GM18907 (cell line): ENCODE measurements at regions not wholly inside any gene's neighbourhood (a gene's known extent, or its start where the extent isn't known, plus 50 kb on each side); places are given as distances from the start of the nearest gene placed in this dataset.

Source experiments
- ATAC-seq: cut with Tn5 transposase; IDR thresholded peaks from one replicate; pipeline ENCODE4 v1.9.1; 2021; ENCODE audit warnings: mild to moderate bottlenecking, moderate library complexity; ENCODE audit not compliant: unreplicated experiment

DNA sequence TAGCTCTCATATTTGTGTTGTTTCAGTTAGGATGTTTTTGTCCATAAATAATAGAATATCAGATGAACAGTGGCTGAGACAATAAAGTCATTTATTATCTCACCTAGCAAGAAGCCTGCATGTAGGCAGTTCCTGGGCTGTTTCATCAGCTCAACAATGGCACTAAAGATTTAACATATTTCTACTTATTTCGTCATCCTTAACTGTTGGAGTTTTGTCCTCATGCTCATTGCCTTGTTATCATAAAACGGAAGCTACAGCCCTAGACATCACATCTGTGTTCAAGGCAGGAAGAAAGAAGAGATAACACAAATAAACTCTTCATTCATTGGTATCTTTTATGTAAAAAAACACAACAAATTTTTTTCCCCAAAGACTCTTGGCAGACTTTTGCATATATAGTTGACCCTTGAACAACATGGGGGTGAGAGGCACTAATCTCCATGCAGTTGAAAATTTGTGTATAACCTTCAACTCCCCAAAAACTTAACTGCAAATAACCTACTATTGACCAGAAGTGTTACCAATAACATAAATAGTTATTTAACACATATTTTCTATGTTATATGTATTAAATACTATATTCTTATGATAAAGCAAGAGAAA is 277.2 kb upstream of the ADRA1B start:
- ATAC-seq = no peak

DNA sequence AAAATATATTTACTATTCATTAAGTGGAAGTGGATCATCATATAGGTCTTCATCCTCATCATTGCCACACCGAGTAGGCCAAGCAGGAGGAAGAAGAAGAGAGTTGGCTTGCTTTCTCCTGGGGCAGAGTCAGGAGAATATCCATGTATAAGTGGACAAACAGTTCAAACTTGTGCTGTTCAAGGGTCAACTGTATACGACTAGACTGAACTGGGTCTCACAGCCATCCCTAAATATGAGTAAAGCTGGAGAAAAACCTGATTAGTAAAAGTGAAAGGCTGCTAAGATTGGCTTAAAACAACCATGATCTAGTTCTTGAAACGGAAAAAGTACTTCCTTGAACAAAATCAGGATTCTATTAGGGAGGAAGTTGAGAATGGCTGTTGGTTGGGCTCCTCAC is 276.7 kb upstream of the ADRA1B start:
- no peak for ATAC-seq

DNA sequence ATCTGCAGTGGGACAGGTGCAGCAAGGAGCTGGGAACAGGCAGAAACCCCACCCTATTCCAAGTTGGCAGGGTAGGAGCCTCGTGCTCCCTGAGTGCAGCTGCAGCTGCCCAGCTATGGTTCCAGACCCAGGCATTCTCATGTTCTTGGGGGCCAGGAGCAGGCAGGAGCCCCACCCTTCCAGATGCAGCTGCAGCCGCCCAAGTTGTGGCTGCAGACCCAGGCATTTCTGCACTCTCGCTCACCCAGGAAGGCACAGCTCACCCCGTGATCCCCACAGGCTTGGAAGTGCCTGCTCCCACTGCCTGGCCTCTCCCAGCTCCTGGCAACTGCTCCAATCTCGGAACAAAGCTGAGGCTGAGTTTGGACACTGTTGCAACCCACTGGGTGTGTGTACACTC is 275.8 kb upstream of the ADRA1B start:
- no peak for ATAC-seq

DNA sequence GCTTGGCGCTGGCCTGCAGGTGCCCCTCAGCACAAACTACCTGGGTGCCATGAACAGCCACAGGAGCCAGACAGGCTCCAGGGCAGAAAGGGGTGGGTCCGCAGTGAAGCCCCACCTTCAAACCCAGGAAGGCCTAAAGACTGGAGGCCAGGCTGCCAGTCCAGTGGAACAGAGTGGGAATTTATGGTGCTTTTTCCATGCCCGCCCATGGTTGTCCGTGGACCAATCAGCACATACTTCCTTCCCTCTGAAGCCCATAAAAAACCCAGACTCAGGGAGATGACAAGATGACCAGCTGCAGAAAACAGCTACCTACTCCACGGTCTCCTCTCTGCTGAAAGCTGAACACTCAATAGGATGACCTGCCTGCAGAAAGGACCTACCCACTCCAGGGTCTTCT is 275.4 kb upstream of the ADRA1B start:
- ATAC-seq = no peak

DNA sequence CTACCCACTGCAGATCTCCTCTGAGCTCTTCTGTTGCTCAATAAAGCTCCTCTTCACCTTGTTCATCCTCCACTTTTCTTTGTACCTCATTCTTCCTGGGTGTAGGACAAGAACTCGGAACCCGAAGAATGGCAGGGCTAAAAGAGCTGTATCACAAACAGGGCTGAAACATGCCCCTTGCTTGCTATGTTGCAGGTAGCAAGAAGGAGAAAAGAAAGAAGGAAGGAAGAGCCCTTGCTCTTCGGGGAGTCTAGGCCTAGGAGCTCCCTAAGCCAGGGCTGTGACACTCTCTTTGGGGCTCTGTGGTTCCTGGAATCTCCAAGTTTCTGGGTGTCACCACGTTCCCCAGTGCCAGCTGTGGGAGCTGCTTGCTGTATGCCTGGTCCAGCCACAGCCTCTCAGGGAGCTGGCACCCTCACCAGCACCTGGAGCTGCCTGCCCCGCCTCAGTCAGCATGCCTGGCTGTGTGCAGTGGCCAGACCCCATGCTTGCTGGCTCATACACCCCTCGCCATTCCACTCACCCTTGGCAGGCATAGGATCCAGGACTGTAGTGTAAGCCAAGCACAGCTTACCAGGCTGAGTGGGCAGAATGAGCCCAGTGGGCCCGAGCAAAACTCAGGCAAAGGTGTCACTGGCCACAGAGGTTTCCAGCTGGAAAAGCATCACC is 274.8 kb upstream of the ADRA1B start:
- no peak for ATAC-seq

DNA sequence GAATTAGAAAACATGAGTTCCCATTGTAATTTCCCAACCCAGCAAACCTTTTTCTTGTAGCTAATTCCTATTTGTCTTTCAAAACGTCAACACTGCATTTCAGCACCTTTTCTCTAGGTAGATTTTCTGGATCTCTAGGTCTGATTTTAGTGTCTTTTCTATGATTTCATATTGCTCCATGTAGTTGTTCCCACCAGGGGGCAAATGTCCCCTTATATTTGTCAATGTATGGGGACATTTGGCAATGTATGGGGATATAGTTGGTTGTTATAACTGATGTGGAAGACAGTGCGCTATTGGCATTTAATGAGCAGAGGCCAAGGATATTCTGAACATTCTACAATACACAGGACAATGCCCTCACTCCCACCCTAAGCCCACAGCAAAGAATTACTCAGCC is 273.9 kb upstream of the ADRA1B start:
- no peak for ATAC-seq

DNA sequence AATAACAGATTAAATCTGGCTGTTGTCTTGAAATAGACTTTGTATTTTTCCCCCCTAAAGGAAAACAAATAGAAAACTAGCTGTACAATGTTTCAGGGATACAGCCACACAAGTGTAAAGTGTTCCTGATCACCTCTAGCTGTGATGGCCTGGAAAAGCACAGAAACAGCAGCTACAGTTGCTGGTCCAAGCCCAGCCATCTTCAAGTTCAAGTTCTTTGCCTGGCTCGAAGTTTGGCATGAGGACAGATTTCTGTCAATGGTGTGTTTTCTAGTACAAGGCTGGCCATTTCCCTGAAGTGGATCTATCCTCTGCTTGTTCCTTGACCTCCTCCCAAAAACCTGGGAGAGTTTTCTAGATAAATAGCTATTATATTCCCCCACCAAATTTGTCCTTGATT is 272.2 kb upstream of the ADRA1B start:
- ATAC-seq = no peak

DNA sequence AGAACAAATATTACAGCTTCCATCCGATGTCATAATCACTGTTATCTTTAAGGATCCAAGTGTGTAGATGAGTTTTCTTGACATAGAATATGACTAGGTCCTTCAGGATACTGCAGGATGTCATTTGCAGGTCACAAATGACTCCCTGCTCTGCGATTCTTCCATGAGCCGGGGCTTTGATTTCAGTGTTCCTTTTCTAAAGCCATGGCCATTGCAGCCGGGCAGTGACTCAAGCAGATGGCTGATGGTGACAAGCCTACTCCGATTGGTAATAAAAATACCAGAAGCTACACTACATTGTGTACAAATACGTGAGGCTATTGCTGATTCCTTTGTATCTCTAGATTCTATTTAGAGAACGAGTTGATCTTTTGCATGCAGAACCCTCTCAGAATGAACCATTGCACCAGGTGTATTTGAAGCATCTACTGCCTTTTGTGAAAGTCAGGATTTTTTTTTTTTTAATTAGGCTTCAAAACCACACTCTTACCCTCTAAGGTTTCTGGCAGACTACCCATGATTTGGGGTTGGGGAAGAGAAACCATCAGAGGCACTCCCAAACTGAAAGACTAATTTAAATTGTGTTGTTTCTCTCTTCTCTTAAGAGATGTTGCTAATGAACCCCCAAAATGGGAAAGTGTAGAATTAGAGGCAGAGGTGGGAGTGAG is 271.0 kb upstream of the ADRA1B start:
- no peak for ATAC-seq

DNA sequence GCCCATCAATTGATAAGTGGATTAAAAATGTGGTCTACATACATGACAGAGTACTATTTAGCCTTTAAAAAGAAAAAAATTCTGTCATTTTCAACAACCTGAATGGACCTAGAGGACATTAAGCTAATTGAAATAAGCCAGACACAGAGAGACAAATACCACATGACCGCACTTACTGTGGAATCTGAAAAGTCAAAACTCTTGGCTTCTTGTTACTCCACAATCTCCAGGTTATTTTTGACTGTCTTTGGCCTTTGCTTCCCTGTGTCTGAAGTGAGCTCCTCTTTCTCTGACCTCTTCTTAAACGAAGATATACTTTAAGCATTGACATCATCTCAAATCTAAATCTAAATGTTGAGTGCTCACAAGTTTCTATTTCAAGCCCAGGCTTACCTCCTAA is 265.5 kb upstream of the ADRA1B start:
- ATAC-seq = no peak

DNA sequence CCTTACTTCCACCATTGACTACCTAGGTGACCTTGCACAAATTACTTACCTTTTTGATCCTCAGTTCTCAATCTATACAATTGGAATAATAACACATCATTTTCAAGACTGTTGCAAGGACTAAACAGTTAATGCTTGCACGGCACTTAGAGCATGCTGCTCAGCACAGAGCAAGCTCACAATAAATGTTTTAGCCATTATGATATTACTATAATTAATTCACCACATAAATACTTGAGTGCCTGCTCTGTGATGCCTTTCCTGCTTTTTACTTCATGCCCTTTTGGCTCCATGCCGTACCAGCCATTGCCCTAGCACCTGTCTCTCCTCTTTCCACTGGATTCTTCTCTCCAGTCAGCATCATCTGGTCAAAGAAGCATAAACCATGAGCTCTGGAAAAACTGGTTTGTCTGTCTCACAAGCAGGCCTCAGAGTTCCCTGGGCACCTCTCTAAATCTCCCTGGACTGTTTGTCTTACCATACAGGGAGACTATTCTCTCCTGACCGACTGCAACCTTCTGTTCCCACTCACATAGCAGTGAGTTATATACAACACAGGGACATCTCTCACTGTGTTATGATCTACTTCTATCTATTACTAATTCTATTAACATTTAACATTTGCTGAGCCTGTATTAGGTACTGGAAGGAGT is 260.4 kb upstream of the ADRA1B start:
- ATAC-seq = no peak

DNA sequence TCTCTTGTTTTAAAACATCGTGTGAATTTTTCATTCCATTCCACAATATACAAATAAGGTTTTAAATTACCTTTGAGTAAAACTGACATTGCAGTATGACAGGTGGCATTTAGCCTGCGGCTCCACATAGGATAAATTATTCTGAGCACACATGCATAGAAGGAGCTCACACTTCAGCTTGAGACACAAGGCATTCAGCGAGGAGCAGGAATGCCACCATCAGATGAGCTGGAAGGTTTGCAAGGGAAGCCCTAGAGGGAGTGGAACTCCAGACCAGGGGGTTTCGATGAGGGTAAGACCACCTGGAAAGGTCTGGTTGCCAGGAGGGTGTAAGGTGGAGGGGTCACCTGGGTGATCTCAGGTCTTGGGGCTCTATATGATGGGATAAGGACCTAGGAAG is 259.0 kb upstream of the ADRA1B start:
- ATAC-seq = no peak

DNA sequence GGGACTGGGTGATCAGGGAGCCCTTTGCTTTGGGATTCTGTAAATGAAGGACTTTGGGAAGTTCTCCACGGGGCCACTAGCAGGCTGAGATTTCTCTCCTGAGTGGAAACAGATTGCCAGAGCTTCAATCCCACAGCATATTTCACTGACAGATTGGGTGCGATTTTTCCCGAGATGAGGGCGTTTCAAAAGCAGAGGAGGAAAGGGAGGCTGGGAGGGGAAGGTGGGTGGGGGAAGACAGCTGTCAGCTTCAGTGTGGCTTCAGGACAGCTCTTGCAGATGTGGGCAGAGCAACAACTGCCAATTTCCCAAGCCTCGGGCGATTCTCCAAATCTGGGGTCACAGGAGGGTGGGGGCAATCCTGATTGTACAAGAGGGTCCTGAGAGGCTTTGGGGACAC is 258.5 kb upstream of the ADRA1B start:
- no peak for ATAC-seq

DNA sequence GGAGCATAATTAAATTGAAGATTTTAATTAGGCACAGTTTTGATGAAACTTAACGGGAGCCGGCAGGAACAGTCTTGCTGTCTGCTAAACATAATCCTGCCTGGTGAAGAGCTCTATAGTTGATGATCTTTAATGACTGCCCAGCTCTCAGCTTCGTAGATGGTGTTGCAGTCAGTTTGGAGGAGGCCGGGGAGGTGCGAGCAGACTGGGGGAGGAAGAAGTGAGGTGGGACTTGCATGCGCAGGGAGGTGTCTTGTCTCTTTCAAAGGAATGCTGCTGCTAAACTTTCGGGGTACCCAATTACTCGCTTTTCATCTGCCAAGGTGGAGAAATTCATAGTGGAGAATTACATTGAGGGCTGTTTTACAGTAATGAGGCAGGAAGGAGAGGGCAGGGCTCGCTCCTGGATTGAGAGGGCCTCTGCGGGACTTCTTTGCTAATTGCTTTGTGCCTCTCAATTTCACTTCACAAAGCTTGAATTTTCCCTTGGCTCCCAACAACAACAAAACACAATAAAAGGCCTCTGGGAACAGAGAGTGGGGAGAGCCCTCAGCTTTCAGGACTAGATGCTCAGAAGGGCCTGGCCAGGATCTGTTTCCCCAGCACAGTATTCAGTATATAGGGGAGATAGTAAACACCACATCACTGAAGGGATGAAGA is 257.9 kb upstream of the ADRA1B start:
- ATAC-seq = no peak

DNA sequence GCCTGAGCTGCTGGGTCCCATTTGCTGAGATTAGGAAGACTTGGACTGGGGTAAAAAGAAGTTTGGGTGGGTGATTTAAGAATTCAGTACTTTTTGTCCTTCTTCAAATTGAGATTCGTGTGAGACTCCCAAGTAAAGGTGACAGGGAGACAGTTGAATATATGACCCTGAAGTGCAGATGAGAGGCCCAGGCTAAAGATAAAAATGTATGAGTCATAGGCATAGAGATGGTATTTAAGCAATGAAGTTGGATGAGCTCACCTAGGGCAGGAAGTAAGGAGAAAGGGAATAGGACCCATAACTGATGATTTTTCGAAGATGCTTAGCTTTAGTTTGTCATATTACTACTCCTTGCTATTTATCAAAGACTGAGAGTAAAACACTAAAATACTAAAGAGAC is 255.9 kb upstream of the ADRA1B start:
- ATAC-seq = no peak

DNA sequence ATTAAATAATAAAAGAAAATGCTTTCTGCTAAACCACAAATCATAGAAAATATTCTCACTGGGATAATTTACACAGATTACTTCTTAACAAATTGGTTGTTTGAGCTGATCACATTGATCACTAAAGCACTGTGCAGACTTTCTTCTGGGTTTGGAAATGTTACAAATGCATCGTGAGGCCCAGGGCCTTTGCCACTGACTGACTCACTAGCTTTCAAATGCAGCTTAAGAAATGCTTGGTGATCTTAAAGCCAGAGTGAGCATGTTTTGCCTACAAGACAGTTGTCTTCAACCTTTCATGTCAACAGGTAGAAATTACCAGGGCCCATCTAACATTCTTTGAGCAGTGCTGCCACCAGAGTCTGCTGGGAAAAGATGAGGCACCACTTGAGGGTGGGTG is 252.3 kb upstream of the ADRA1B start:
- ATAC-seq = no peak

DNA sequence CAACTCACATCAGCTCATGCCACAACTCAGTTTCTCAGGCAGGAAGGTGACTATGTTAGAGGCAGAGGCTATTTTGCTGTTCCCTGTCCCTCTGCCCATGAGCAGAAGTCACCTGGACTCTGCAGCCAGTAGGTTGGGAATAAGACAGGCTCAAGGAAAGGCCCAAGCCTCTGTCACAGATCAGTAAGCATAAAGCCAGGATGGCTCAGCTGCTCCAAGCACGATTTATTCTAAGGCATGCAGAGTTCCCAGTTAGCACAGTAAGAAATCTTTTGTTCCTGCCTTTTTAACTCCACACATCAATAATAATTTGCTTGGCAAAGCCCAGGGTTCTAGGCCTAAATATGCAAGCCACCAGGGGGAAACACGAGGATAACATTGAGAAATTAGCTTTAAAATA is 249.0 kb upstream of the ADRA1B start:
- ATAC-seq = no peak

DNA sequence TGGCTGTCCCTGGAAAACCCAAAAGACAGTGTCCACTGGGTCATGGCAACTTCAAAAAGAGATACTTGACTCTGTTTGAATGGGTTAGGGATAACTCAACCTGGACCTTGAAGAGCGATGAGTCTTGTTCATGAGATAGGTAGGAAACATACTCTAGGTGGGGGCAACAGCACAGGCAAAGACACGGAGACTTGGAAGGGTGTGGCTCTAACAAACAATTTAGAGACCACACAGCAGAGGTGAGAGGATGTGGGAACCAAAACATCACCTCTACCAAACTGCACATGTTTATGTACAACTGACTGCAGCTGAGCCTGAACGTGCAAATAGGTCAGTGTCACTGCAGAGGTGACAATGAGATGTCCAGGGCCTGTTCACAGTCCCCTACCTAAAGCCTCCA is 247.7 kb upstream of the ADRA1B start:
- ATAC-seq = no peak

DNA sequence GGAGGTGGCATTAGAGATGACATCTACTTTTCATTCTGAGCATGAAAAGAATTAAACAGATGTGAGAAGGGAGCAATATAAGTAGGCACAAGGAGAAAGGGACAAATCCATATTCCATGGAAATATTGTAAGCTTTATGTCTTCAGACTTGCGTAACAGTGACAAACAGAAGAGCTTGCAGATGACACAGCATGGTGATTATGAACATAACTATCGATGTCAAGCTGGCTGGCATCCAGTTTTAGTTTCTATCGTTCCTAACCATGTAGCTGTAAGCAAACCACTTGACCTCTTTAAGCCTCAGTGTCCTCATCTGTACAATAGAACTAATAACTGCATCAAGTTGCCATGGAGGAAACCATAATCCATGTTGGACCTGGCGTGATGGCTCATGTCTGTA is 246.7 kb upstream of the ADRA1B start:
- no peak for ATAC-seq

DNA sequence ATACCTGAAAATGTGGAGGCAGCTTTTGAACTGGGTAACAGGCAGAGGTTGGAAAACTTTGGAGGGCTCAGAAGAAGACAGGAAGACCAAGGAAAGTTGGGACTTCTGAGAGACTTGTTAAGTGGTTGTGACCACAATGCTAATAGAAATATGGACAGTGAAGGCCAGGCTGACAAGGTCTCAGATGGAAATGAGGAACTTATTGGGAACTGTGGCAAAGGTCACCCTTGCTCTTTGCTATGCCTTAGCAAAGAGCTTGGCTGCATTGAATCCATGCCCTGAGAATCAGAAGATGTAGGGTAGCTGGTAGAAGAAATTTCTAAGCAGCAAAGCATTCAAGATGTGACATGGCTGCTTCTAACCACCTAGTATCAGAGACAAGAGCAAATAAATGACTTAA is 244.4 kb upstream of the ADRA1B start:
- ATAC-seq = no peak

DNA sequence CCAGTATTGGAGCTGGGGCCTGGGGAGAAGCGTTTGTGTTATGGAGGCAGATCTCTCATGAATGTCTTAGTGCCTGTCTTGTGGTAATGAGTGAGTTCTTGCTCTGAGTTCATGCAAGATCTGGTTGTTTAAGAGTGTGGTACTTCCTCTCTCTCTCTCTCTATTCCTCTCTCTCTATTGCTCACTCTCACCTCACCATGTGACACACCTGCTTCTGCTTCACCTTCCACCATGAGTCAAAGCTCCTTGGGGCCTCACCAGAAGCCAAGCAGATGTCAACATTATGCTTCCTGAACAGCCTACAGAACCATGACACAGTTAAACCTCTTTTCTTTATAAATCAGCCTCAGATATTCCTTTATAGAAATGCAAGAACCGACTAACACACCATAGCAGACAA is 242.7 kb upstream of the ADRA1B start:
- no peak for ATAC-seq

DNA sequence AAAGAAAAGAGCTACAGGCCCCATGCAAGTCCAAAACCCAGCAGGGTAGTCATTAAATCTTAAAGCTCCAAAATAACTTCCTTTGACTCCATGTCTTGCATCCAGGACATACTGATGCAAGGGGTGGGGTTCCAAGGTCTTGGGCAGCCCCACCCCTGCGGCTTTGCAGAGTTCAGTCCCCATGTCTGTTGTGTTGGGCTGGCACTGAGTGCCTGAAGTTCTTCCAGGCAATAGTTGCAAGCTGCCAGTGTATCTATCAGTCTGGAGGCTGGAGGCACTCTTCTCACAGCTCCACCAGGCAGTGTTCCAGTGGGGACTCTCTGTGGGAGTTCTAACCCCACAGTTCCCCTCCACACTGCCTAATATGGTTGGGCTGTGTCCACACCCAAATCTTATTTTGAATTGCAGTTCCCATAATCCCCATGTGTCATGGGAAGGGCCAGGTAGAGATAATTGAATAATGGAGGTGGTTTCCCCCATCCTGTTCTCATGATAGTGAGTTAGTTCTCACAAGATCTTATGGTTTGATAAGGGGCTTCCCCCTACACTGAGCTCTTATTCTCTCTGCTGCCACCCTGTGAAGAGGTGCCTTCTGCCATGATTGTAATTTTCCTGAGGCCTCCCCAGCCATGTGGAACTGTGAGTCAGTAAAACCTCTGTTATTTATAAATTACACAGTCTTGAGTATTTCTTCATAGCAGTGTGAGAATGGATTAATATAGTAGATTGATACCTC is 237.5 kb upstream of the ADRA1B start:
- no peak for ATAC-seq
